HFF-Myc (cell line): ENCODE measurements at regions not wholly inside any gene's neighbourhood (a gene's known extent, or its start where the extent isn't known, plus 50 kb on each side); places are given as distances from the start of the nearest gene placed in this dataset.

Source experiments
- DNase-seq: peaks from one replicate; pipeline ENCODE4 v3.0.0-alpha.2; 2011; ENCODE audit warnings: low read depth; ENCODE audit errors: extremely low read depth
- H3K4me3 ChIP-seq: replicated peaks from 2 replicates; pipeline ENCODE4 v1.5.1; 2011; ENCODE audit warnings: low read depth, mild to moderate bottlenecking, control low read depth, low read length
- TF ChIP-seq, protein P1 (sequence below): IDR thresholded peaks from 2 replicates; pipeline ENCODE4 v1.5.1; 2012; ENCODE audit warnings: mild to moderate bottlenecking, low read depth, low read length, control low read depth; ENCODE audit errors: missing control alignments

DNA sequence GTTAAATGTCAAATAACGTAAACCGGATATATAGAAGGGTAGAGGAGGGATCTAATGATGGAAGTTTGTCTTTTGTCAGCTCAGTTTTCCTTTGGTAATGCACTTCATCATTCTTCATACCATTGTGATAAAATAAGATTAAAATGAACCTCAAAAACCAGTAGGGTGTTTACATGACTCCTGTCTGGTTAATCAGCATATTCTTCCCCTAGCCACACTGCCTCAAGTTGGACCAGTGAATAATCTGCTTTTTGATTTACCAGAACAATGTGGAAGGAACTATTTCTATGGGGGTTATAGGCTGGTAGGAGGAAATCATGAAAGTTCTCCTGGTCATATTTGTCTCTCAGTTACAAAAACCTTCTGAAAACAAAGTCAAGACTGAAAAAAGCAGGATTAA is 634.7 kb downstream of the NCAM2 start:
- H3K4me3 ChIP-seq = no peak overlapping the region
- TF ChIP-seq, protein P1, sequence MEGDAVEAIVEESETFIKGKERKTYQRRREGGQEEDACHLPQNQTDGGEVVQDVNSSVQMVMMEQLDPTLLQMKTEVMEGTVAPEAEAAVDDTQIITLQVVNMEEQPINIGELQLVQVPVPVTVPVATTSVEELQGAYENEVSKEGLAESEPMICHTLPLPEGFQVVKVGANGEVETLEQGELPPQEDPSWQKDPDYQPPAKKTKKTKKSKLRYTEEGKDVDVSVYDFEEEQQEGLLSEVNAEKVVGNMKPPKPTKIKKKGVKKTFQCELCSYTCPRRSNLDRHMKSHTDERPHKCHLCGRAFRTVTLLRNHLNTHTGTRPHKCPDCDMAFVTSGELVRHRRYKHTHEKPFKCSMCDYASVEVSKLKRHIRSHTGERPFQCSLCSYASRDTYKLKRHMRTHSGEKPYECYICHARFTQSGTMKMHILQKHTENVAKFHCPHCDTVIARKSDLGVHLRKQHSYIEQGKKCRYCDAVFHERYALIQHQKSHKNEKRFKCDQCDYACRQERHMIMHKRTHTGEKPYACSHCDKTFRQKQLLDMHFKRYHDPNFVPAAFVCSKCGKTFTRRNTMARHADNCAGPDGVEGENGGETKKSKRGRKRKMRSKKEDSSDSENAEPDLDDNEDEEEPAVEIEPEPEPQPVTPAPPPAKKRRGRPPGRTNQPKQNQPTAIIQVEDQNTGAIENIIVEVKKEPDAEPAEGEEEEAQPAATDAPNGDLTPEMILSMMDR = no peak
- no peak for DNase-seq

DNA sequence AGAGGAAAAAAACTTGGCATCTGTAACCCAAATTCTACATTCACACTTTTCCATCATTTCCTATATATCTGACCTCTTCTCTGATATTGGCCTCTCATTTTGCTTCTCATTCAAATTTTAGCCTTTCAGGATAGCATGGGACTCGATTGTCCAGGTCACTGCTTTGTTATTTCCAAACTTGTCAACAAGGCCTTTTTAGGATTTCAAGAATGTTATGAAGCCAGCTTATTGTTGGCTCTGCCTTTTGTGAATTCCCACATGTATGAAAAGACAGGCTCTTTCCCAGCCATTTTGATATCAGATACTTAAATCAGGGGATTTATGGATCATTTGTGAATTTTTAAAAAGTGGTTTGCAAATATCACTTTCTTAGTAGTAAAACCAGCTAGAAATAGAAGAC is 663.5 kb downstream of the NCAM2 start:
- TF ChIP-seq, protein P1 = no peak
- H3K4me3 ChIP-seq = no peak overlapping the region
- no peak for DNase-seq

DNA sequence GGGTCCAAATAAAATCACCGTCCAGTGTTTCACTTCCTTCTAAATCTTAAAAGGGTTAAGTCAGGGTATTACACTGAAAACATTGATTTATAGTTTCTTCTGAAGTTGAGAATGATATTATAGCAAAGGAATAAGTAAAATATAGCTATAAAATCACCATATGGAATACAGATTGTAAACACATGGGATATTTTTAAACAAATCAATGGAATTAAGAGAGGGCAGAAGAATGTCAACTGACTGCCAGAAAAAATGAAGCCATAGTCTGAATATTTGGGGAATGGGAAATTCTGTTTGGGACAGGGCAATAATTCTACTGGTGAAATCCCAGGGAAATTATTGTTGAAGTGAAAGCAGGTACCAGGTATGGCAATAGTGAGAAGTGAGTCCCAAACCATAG is 664.6 kb downstream of the NCAM2 start:
- no peak overlapping the region for H3K4me3 ChIP-seq
- no peak for DNase-seq
- TF ChIP-seq, protein P1 = no peak

- H3K4me3 ChIP-seq = no peak overlapping the region
- TF ChIP-seq, protein P1 = no peak
- no peak for DNase-seq
These were observed 666.7 kb downstream of the NCAM2 start for GRCh38 chr21:21664871-21665270.

DNA sequence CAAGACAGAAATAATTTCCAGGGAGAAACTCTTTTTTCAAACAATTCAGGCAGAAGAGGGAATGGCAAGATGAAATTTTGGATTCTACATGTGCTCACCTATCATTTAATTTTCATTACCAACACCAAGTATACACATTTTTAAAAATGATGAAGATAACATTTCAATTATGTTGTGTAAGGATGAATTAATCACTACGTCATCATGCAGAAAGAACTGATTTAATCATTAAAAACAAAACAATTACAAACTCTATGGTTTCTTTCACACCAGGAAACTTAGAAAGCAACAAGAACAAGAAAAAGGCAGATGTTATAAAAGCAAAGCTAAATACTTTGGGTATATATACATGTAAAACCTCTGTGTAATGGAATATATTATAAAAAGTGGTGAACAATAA is 668.5 kb downstream of the NCAM2 start:
- H3K4me3 ChIP-seq = no peak overlapping the region
- no peak for DNase-seq
- TF ChIP-seq, protein P1 = no peak

DNA sequence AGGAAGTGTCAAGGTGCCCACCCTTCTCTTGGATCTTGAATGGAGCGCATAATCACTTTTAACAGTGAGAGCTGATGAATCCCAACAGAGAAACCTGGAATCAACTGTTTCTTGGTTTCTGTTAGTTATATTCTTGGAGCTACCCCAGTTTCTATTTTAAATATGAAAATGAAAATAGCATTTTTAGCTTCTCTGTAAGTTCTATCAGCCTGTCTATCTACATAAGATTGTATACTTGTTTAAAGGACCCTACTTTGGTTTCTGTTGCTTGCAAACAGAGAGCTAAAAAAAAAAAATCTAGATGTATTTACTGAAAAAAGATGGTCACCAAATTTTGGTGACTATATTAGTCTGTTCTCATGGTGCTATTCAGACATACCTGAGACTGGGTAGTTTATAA is 670.0 kb downstream of the NCAM2 start:
- DNase-seq = no peak
- TF ChIP-seq, protein P1 = no peak
- no peak overlapping the region for H3K4me3 ChIP-seq

- no peak overlapping the region for H3K4me3 ChIP-seq
These were observed 675.8 kb downstream of the NCAM2 start for GRCh38 chr21:21673959-21674358.

More at GRCh38 chr21:21673959-21674358, 675.8 kb downstream of the NCAM2 start:
- TF ChIP-seq, protein P1 = no peak
- no peak for DNase-seq
